Kidney capillary endothelial cell (primary cell): ENCODE measurements at regions not wholly inside any gene's neighbourhood (a gene's known extent, or its start where the extent isn't known, plus 50 kb on each side); places are given as distances from the start of the nearest gene placed in this dataset.
"Not testable (repeated sequence)": the region's sequence is repeated elsewhere in the genome, so short reads cannot be mapped to it uniquely, and the experiment has no call there.

Source experiments
- DNase-seq: peaks from one replicate; pipeline ENCODE4 v3.0.0-alpha.2; 2018; ENCODE audit warnings: low spot score

DNA sequence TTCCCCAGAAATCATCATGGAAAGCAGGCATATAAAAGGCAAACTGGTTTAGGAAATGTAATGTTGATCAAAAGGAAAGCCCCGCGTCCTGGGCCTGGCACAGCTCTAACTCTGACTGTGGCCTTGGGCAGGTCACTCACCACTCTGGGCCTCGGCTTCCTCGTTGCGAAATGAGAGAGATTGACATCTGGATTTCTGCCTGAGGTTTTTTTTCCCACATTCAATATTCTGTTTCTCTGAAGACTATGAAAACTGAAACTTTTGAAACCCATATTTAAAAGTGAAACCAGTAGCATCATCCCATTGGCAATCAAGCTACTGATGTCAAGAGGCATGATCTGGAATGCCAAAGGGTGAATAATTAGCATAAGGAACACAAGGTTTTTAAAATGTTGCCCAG is 369.7 kb upstream of the NPVF start:
- DNase-seq = no peak

DNA sequence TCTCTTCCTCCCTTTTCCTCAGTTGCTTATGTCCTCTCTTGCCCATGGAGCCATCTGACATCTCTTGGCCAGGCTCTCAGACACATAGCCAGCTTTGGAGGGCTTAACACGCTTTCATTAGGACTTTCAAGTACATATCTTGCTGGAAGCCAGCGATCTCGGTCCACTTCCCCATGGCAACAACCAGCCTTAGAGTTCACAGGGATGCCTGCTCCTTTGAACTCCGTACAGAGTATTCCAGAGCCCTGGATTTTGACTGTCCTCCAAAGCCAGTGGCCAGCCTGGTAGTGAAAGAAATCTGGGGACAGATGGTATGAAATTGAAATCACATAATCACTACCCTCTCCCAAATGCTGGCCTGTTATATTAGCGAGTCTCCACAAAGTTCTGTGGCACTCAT is 370.5 kb upstream of the NPVF start:
- no peak for DNase-seq

DNA sequence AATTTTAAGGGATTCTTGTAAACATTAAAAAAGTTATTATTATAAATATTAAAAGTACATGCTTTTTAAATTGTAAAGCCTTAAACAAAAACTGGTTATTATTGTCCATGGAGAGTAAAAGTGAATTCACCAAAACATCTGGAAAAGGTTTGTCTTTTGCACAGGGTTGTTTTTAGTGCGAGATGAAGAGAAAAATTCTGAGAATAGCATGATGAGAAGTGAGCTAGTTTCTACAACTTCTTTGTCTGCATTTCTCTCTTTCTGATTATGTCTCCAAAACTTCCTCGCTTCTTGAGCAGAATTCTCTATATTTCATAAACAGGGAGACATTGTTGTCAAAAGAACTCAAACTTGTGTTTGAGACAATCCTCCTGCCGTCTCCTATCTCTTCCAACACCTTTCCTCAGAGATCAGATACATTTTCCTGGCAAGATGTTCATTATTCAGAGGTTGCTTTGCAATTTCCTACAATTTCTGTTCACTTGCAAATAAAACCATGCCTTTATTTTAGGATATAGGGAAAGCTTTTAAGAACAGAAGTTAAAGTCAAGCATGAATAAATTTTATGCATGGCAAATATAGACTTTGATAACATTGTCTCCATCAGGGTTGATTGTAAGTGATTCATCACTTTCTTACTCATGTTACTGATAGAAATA is 372.1 kb upstream of the NPVF start:
- no peak for DNase-seq

DNA sequence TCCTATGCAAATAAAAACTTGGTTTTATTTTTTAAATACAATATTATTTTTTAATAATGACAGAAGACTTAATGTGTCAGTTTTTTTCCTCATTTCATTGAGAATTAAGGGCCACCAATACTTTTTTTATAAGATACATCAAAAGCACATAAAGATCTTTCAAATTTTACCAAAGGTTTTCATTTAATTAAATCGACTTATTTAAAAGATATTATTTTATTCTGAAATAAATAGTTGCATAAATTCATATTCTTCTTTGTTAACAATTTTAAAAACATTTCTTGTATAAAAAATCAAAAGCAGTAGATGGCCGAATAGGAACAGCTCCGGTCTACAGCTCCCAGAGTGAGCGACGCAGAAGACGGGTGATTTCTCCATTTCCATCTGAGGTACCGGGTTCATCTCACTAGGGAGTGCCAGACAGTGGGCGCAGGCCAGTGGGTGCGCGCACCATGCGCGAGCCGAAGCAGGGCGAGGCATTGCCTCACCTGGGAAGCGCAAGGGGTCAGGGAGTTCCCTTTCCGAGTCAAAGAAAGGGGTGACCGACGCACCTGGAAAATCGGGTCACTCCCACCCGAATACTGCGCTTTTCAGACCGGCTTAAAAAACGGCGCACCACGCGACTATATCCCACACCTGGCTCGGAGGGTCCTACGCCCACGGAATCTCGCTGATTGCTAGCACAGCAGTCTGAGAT is 374.6 kb upstream of the NPVF start:
- not testable (repeated sequence) for DNase-seq

DNA sequence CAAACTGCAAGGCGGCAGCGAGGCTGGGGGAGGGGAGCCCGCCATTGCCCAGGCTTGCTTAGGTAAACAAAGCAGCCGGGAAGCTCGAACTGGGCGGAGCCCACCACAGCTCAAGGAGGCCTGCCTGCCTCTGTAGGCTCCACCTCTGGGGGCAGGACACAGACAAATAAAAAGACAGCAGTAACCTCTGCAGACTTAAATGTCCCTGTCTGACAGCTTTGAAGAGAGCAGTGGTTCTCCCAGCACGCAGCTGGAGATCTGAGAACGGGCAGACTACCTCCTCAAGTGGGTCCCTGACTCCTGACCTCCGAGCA is 375.1 kb upstream of the NPVF start:
- DNase-seq = not testable (repeated sequence)

DNA sequence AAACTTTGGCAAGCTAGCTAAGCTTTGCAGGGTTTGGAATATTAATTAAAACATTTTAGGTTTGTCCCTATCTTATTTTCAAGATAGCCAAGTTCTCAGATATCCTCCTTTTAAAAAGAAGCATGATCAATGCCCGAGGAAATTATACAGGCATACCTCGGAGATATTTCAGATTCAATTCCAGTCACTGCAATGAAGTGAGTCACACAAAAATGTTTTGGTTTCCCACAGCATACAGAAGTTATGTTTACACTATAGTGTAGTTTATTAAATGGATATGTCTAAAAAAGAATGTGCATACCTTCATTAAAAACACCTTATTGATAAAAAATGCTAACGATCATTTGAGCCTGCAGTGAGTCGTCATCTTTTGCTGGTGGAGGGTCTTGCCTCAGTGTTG is 382.9 kb upstream of the NPVF start:
- no peak for DNase-seq

DNA sequence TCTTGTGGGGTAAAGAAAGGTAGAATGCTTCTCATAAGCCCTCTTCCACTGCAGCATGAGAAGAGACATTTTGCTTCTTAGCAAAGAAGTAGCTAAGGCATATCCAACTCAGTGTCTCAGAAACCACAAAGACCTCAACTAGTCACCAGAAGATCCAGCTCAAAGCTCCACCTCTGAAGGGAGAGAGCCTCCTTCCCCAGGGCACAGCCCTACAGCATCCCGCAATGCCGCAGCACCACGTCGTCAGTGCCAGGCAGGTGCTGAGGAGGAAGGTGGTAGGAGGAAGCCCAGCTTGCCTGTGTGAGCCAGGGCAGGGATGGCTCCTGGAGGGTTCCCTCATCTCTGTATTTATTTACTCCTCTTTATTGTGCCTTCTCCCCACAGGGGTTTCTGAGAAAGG is 385.6 kb upstream of the NPVF start:
- DNase-seq = no peak

DNA sequence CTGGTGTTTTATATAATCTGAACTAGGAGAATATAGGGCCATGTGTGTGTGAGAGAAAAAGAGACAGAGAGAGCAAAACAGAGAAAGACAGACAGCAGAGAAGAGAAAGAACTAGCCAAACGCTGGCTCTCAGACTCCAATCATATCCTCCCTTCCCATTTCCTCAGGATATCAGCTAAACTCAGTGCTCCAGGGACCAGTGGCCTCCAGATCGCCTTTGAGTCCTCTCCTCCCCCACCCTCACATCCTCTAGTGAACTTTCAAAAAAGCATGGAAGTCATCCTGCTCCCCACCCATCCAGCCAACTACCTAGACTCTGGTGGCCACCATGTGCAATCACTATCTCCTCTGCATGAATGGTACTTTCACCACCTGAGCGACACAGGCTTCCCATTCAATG is 386.1 kb upstream of the NPVF start:
- no peak for DNase-seq

DNA sequence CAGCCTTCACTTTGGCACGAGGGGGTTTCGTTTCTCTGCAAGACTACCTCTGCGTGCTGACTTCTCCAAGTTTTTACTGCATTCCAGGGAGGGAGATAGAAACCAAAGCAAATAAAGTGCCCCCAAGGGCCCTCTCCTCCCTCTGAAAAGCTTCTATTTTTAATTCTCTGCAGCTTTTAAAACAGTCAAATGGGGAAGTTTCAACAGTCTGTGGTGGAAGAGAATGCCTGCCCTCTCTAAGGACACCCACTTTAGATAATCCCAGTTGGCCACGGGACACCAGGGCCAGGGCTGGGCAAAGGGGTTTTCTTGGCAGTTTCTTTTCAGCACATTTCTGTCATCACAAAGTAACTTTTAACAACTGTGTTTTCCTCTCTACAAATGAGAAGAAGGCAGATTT is 386.7 kb upstream of the NPVF start:
- no peak for DNase-seq

DNA sequence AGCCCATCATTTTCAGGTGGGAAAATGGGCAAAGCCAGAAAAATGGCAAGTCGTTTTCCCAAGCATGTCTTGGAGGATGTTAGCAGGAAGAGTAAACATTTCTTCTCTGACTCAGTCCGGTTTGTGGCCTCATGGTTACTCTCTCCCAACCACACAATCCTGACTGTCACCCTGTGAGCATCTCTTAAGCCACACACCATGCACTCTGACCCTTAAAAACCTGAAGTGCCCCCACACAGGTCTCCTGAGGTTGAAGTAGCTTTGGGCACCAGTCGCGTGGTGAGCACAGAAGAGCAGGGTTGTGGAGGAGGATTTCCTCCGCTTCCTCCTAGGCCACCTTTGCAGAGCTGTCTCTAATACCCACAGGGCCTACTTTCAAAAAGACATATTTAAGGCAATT is 387.3 kb upstream of the NPVF start:
- no peak for DNase-seq

DNA sequence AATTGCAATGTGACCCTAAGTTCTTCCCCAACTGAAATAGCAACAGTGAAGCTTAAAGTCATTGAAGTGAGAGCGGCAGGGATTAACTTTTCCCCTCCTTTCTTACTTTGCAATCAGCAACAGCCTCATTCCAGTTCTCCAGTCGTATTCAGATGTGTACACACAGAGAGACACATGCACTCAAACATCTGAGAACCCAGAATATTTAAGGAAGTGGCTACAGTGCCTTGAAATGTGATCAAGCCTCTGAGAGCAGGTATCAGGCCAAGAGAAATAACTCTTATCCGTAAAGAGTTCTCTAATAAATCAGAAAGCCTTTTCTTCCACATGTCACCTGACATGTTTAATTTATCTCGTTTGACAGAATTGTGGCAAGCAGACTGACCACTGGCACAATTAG is 388.9 kb upstream of the NPVF start:
- DNase-seq = no peak

DNA sequence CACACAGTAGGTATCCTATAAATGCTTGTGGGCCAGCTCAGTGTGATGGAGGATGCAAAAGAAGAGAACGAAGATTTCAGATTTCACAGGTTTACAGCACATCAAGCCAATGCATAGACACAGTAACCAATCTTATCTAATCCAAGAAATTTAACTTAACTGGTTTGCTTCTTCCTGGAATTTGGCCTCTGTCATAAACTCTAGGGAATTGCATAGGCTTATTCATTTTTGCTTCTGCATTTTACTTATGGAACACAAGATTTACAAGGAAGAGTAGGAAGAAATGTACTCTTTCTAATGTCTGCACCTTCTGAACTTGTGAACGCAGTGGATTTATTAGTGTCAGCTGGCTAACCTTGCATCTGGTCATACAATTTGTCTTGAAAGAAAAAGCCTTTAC is 389.4 kb upstream of the NPVF start:
- no peak for DNase-seq

DNA sequence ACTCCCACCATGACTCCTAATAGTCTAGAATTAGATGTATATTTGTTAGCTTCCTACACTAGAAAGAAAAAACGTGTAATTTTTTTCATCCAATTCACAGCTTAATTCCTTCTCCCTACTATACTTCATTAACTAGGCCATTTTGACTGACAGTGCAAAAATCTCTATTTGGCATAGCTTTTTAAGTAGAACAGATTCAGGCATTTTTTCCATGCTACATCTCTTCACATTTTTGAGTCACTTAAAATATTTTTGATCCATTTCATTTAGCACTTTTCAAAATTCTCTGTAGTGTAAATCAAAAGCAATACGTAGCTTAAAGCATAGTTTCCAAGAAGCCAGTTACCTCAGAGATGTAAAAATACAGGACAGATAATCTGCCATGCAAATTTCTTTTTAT is 391.1 kb upstream of the NPVF start:
- no peak for DNase-seq

DNA sequence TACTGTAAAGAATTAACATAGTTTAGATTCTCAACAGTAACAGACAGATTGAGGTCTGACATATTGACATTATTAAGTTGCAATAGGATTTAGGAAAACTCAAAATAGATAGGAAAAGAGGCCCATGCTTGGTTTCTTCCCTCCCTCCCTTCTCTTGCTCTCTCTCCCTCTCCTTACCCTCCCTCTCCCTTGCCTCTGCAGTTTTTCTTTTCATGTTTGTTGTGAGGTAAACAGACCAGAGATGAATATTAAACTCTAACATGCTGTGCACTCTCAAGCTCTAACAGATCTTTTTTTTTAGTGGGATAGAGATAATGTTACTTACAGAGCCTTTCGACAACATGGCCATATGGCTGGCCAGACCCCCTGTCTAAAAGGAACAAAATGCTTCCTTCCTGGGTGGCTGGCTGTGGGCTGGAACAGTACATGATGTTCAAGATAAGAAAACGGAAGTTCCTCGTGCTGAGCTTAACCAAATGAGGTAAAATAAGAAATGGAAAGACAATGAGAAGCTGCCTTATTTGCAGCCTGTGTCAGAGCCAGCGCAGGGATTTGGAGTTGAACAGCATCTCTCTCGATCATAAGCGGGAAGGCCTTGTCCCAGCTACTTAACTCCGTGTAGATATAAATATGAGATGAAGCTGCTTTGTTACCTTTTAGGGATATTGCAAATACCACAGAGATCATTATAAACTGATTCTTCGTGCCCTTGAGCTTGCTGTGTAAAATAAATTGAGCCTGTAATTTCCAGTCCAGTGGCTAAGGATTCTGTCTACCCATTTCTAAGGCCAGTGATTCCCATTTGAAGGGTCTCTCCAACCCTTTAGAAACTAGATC is 391.9 kb upstream of the NPVF start:
- no peak for DNase-seq

DNA sequence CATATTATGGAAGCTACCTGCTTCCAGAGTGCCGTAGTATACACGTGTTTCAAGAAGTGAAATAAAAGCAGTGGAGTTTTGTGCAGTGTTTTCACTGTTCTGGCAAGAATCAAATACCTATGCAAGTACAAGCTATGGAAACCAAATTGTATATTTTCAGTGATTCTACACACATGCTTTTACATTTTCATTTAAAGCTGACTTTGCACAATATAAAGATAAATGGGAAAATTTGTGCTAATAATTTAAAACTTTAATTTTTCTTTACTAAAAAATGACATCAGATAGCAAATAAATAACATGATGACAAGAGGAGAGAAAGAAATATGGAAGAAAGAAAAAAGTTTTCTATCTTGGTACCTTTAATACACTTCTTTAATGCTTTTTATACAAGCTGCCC is 393.7 kb upstream of the NPVF start:
- DNase-seq = no peak

DNA sequence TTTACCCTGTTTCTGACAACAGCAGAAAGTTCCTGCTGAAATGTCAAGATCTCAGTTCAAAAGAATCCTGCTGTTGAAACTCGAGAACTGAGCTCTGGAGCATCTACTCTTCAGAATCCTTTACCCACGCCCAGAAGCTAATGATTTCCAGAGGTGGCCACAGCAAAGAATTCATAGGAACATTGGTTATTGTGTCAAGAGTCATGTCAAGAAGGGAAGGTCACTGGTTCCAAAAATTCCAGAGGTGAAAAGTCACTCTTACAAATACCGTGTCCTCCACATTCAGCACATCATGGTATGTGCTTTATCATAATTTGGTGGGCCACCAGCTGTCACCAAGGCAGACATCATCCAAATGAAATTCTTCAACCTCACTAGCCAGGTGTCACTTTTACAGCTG is 394.4 kb upstream of the NPVF start:
- no peak for DNase-seq

DNA sequence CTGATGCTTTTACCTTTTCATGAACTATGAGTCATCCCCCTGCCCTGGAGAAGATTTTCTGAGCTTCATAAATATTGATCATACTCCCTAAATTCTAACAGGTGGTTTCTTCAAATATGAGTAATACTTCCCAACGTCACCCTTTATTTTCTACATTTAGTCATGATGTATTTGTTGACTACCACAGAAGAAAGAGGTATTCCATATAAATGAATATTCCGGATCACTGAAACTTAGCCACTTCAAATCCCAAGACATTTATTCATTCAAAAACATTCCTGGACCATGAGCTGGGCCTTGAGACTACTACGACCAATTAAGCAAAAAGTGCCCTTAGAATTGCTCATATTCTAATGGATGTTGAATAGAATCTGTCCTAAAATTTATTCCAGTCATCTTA is 395.8 kb upstream of the NPVF start:
- DNase-seq = no peak

DNA sequence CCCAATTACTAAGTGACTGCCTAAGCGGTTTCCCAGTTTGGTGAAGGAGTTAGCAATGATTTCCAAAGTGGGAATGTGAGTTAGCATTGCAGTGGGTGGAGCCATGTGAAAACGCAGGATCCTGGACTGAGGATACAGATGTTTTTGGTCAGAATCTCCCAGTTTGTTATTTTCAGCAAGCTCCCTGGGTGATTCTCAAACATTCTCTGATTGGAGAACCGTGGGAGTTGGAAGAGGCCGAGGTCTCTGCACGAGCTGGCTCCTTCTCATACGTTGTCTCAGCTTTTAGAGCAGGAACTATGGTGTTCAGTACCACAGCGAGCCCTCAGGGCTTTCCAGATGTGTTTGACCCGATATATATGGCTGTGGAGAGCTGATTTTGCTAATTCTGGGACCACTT is 396.5 kb upstream of the NPVF start:
- DNase-seq = no peak

DNA sequence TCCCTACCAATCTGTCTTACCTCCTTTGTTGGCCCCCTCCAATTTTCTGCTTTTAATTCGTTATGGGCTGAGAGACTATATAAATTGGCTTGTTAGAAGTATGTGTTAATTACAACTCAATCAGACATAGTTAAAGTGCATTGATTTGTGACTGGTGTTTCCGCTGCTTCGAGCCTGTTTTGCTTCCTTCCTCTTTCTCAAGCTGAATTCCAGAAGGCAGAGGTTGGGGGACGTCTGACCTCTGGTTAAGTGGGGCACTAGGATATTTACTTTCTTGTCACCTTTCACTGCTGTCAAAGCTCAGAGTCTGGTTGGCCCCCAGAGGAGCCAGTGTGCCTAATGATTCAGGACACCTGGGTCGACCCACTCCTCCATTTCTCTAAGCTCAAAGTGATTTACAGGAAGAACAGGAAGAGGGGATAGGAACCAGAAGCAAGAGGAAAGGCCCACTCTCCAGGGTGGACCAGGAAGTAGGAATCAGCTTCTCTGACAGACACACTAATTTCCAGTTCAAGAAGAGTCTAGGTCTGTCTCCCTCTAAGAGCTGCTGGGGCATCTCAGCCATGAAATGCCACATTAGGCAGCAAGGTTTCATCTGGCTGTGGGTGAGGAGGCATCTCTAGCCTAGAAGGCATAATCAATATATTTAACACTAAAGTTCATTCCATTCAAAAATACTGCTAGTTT is 397.2 kb upstream of the NPVF start:
- DNase-seq = no peak

DNA sequence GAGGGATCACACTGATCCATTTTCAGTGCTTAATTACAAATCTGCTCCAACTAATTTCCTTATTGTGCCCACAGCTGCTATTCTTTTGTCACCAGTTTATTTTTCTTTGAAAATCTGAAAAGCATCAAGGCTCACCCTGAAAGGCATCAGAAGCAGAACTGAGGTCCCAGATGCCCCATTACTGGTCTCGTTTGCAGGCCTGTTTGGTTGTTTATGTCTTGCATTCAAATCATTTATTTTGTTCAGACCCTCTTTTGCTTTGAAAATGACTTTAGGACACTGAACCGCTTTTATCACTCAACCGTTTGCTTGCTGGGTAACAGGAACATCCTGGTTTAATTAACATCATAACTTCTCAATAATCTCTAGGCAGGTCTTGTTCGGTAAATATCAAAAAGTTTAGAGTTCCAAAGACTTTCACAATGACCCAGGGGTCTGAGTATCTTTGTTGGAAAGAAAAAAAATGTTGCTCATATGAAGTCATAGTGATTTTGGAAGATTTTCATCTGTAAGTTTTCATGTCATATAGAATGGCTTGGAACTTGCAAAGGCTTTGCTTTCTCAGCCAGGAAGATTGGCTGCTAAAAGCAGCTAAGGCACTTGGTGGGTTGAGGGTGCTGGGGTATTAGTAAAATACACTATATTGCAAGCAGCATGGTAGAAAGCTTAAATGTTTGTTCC is 398.3 kb upstream of the NPVF start:
- DNase-seq = no peak

DNA sequence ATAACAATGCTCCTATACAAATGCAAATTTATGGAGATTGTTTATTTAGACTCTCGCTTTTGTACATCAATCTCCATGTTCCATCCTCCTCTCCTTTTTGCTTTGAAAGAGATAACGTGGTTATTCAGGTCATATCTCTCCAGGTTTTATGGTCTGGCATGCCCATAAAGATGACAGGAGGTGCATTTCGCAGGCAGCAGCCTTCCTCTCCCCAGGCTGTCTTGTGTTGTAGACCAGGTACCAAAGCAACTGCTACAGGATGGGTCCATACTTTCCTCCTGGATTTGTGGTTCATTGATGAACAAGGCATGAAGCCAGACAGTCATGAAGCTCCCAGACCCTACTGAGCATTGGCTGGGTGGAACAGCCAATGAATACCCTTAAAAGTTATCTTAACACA is 400.2 kb upstream of the NPVF start:
- no peak for DNase-seq

DNA sequence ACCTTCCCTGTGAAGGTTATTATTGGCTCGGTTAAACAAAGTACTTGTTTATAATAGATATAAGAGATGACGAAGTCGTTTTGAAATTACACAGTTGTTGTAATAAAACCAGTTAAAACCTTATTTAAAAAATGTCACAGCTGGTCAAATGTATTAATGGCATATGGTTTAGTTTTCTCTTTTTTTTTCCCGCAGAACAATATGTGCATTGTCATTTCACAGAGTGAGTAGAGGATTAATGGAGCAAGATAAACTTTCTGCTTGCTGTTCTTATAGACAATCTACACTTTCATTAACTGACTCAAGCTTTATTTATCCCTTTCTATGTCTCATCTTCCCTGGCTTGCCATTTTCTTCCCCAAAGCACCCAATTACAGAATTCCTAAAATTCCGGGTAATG is 404.3 kb upstream of the NPVF start:
- no peak for DNase-seq
